ENCODE measurements at regions not wholly inside any gene's neighbourhood (a gene's known extent, or its start where the extent isn't known, plus 50 kb on each side); places are given as distances from the start of the nearest gene placed in this dataset.

- no peak for TF ChIP-seq EZH2 (IDR thresholded peaks at IDR 0.05; ENCODE audit: low read depth)
- no peak for TF ChIP-seq CTCF (conservative IDR thresholded peaks at IDR 0.05)
These were observed 61.9 kb downstream of the RDH14 start for GRCh38 chr2:18498531-18498930.

Measured in PC-9 (cell line).